K562 (cell line): ENCODE measurements at regions not wholly inside any gene's neighbourhood (a gene's known extent, or its start where the extent isn't known, plus 50 kb on each side); places are given as distances from the start of the nearest gene placed in this dataset.

ENCODE experiments used
- ARID1B ChIP-seq: fragments of 450-650 bp; IDR thresholded peaks from 2 replicates; pipeline ENCODE4 v1.6.1; 2016; ENCODE audit warnings: antibody characterized with exemption, mild to moderate bottlenecking, inconsistent platforms
- EP300 ChIP-seq: IDR thresholded peaks from 2 replicates; pipeline ENCODE4 v1.6.1; 2012; ENCODE audit warnings: low read length, improper control_type of control experiment
- FOSL1 ChIP-seq: fragments of 200-800 bp; sonication (Bioruptor generic); conservative IDR thresholded peaks from 2 replicates; pipeline ENCODE4 v1.6.1; 2016; ENCODE audit warnings: missing genetic modification characterization, missing compliant biosample characterization
- HBP1 ChIP-seq: fragments of 450-650 bp; formaldehyde crosslinking; IDR thresholded peaks from 2 replicates; pipeline ENCODE4 v1.4.0; 2022; ENCODE audit warnings: missing genetic modification characterization
- HDAC1 ChIP-seq, 2 experiments: fragments of 450-650 bp; IDR thresholded peaks; 2 replicates each; pipeline ENCODE4 v1.6.1; 2016 to 2017; ENCODE audit warnings: inconsistent platforms in 1 of 2, mild to moderate bottlenecking in 1 of 2, moderate library complexity in 1 of 2
- HDAC6 ChIP-seq: IDR thresholded peaks from 2 replicates; pipeline ENCODE4 v1.6.1; 2012; ENCODE audit warnings: low read depth, mild to moderate bottlenecking, control low read depth, inconsistent platforms, low read length, moderate library complexity
- JUN ChIP-seq, 2 experiments: sonication (generic) in 1 of 2; formaldehyde crosslinking in 1 of 2; IDR thresholded peaks; 2 replicates each; pipeline versions ENCODE4 v1.6.1 to v1.8.0; 2012 to 2022; ENCODE audit warnings: borderline replicate concordance in 2 of 2, mild to moderate bottlenecking in 2 of 2, improper control_type of control experiment in 1 of 2, low read depth in 1 of 2, low read length in 1 of 2, missing genetic modification reagents in 1 of 2
- MAX ChIP-seq: sonication (generic); formaldehyde crosslinking; IDR thresholded peaks from 2 replicates; pipeline ENCODE4 v1.9.0; 2022; ENCODE audit warnings: mild to moderate bottlenecking, missing genetic modification reagents
- MTA3 ChIP-seq: fragments of 450-650 bp; formaldehyde crosslinking; IDR thresholded peaks from 2 replicates; pipeline ENCODE4 v1.6.1; 2017; ENCODE audit warnings: mild to moderate bottlenecking, borderline replicate concordance
- MTF1 ChIP-seq: fragments of 250-450 bp; sonication (Bioruptor Pico); IDR thresholded peaks from 2 replicates; pipeline ENCODE4 v1.9.0; 2021; ENCODE audit warnings: moderate library complexity, mild to moderate bottlenecking, inconsistent platforms, borderline replicate concordance
- NR2F6 ChIP-seq: fragments of 450-650 bp; formaldehyde crosslinking; IDR thresholded peaks from 2 replicates; pipeline ENCODE4 v1.4.0; 2020; ENCODE audit warnings: mild to moderate bottlenecking
- PHF20 ChIP-seq: fragments of 450-650 bp; IDR thresholded peaks from 2 replicates; pipeline ENCODE4 v1.6.1; 2018; ENCODE audit not compliant: partially characterized antibody
- PKNOX1 ChIP-seq: fragments of 450-650 bp; IDR thresholded peaks from 2 replicates; pipeline ENCODE4 v1.6.1; 2016
- POLR3G ChIP-seq: IDR thresholded peaks from 2 replicates; pipeline ENCODE4 v1.6.1; 2011; ENCODE audit not compliant: insufficient read length, insufficient replicate concordance; ENCODE audit errors: extremely low read depth
- TAF9B ChIP-seq: fragments of 450-650 bp; IDR thresholded peaks from 2 replicates; pipeline ENCODE4 v1.6.1; 2018; ENCODE audit warnings: mild to moderate bottlenecking; ENCODE audit not compliant: partially characterized antibody
- TEAD2 ChIP-seq: fragments of 450-650 bp; IDR thresholded peaks from 2 replicates; pipeline ENCODE4 v1.6.1; 2016; ENCODE audit warnings: missing genetic modification characterization, control low read depth, missing compliant biosample characterization
- THRB ChIP-seq: fragments of 450-650 bp; formaldehyde crosslinking; conservative IDR thresholded peaks from 2 replicates; pipeline ENCODE4 v1.4.0; 2022; ENCODE audit warnings: mild to moderate bottlenecking, missing genetic modification characterization
- ZBTB43 ChIP-seq: sonication (generic); formaldehyde crosslinking; IDR thresholded peaks from 2 replicates; pipeline ENCODE4 v1.8.0; 2023; ENCODE audit warnings: mild to moderate bottlenecking, missing genetic modification reagents
- ZEB2 ChIP-seq: fragments of 450-650 bp; IDR thresholded peaks from 2 replicates; pipeline ENCODE4 v1.6.1; 2016
- TF ChIP-seq, protein P1 (sequence below), 2 experiments: fragments of 450-650 bp in 1 of 2; sonication (generic) in 1 of 2; formaldehyde crosslinking in 1 of 2; IDR thresholded peaks in 1 of 2; conservative IDR thresholded peaks in 1 of 2; 2 replicates each; pipeline versions ENCODE4 v1.6.1 to v1.8.1; 2016 to 2023; ENCODE audit warnings: mild to moderate bottlenecking in 2 of 2, moderate library complexity in 2 of 2, inconsistent platforms in 1 of 2, missing genetic modification reagents in 1 of 2

GRCh38 chr2:31812051-31812798, 198.6 kb downstream of the MEMO1 start (continued):
- TF ChIP-seq MTA3 (0 out of 2 replicates have a peak, but pooled peaks have one; percentile 35), HDAC6 (no peak), EP300 (peak; percentile 55; the same call in 1 of the 2 replicates), POLR3G (no peak), TAF9B (peak; percentile 22), NR2F6 (CRISPR knock-in tag) (no peak), ZBTB43 (CRISPR knock-in tag) (no peak), PKNOX1 (peak; percentile 78), THRB (CRISPR knock-in tag) (no peak), ARID1B (peak; percentile 81), PHF20 (no peak), JUN (IDR thresholded peaks at IDR 0.05; ENCODE audit: borderline replicate concordance, low read depth, low read length) (peak; percentile 79; the same call in 1 of the 2 replicates), JUN (CRISPR knock-in tag; IDR thresholded peaks at IDR 0.05; ENCODE audit: borderline replicate concordance) (no peak), HBP1 (no peak), MTF1 (CRISPR knock-in tag) (no peak), ZEB2 (peak; percentile 55; the same call in 1 of the 2 replicates), FOSL1 (peak; percentile 90), MAX (CRISPR knock-in tag) (no peak), TEAD2 (tag) (no peak; the same call in 1 of the 2 replicates), HDAC1 (IDR thresholded peaks at IDR 0.05) (peak in 1 of 2 experiments; percentile 13; a peak in 1 of 4 replicates)
- TF ChIP-seq, protein P1, sequence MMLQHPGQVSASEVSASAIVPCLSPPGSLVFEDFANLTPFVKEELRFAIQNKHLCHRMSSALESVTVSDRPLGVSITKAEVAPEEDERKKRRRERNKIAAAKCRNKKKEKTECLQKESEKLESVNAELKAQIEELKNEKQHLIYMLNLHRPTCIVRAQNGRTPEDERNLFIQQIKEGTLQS (IDR thresholded peaks at IDR 0.05) = peak; percentile 93
- TF ChIP-seq, protein P1 (CRISPR knock-in tag; conservative IDR thresholded peaks at IDR 0.05) = no peak
